GM12892 (cell line): ENCODE measurements at regions not wholly inside any gene's neighbourhood (a gene's known extent, or its start where the extent isn't known, plus 50 kb on each side); places are given as distances from the start of the nearest gene placed in this dataset.

Experiments
- POLR2A ChIP-seq: IDR thresholded peaks from 2 replicates; pipeline ENCODE4 v1.6.1; 2011; ENCODE audit warnings: low read depth, low read length, control low read depth
- POLR2AphosphoS5 ChIP-seq: IDR thresholded peaks from 2 replicates; pipeline ENCODE4 v1.6.1; 2011; ENCODE audit warnings: low read depth, low read length, control low read depth

DNA sequence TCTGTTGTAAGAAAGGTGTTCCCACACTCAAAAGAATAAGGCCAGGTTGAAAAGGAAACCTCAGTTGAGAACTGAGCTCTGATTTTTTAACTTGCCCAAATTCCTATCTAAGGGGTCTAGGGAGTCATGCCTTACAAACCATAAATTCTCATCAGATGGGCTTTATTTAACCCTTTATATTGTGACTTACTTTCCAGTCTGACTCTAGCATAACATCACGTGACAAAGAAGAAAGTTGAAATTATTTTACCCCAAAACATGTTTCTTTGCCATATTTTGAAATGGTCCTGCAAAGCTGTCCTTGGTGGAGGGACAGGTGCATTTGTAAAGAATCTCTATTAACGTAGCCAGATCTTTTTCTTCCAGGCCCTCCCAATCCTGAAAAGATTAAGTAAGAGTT is 411.7 kb downstream of the GALC start:
- TF ChIP-seq POLR2AphosphoS5 = no peak
- no peak for TF ChIP-seq POLR2A
